Psoas muscle (tissue), 7 donors: ENCODE measurements at regions not wholly inside any gene's neighbourhood (a gene's known extent, or its start where the extent isn't known, plus 50 kb on each side); places are given as distances from the start of the nearest gene placed in this dataset.

Source experiments
- ATAC-seq, 4 donors: fragments of 200-7000 bp; cut with Tn5 transposase; one replicate each; pipeline ENCODE4 v1.9.1; 2020; ENCODE audit warnings: moderate library complexity in 3 of 4, mild to moderate bottlenecking in 2 of 4
- DNase-seq, 2 donors: peaks; one replicate each; pipeline ENCODE4 v3.0.0-alpha.2; 2020
- H3K27ac ChIP-seq: fragments of 200-600 bp; one replicate; pipeline ENCODE4 v1.8.0; 2022
- H3K27me3 ChIP-seq, 3 donors: fragments of 200-600 bp in 1 of 3; one replicate each; pipeline versions ENCODE4 v1.6.1 to v1.8.0; 2013 to 2022; ENCODE audit warnings: low read length in 2 of 3, mild to moderate bottlenecking in 2 of 3, moderate library complexity in 1 of 3; ENCODE audit not compliant: insufficient read depth in 3 of 3
- H3K36me3 ChIP-seq, 2 donors: fragments of 200-600 bp in 1 of 2; one replicate each; pipeline versions ENCODE4 v1.6.1 to v1.8.0; 2013 to 2022; ENCODE audit warnings: low read depth in 1 of 2, mild to moderate bottlenecking in 1 of 2, moderate library complexity in 1 of 2; ENCODE audit not compliant: insufficient read depth in 1 of 2
- H3K4me1 ChIP-seq: fragments of 200-600 bp; one replicate; pipeline ENCODE4 v1.8.0; 2022
- H3K4me3 ChIP-seq: fragments of 200-600 bp; one replicate; pipeline ENCODE4 v1.8.0; 2022; ENCODE audit warnings: mild to moderate bottlenecking
- H3K9me3 ChIP-seq: fragments of 200-600 bp; one replicate; pipeline ENCODE4 v1.8.0; 2022
- CTCF ChIP-seq: fragments of 200-600 bp; IDR thresholded peaks from one replicate; pipeline ENCODE4 v1.8.0; 2022; ENCODE audit warnings: antibody characterized with exemption
- WGBS, 3 donors: extraction: QIAGEN DNeasy Blood & Tissue Kit; methylation state at CpG; one replicate each; pipeline versions ENCODE4 v1.1.6 to v1.1.7; 2013; 5-methylcytosine and 5-hydroxymethylcytosine counted together
- intact Hi-C, 2 donors: fragments of 100-400 bp; cut with DNase I; formaldehyde crosslinking; loops; one replicate each; pipeline versions ENCODE4 v1.11.0 to v1.14.2; 2022
- donor health status: healthy with polysubstance abuse.
- donor health status: DM: no; HTN: no; CAD: no; lungs with moderate emphysema.
- donor health status: Bipolar disorder and iron deficiency.
- donor health status: healthy.
- donor health status: DM: yes; HTN: yes; CAD: no.
- donor health status: DM: no; HTN: no; CAD: no.
- donor health status: DM: yes; HTN: yes; CAD: no.

DNA sequence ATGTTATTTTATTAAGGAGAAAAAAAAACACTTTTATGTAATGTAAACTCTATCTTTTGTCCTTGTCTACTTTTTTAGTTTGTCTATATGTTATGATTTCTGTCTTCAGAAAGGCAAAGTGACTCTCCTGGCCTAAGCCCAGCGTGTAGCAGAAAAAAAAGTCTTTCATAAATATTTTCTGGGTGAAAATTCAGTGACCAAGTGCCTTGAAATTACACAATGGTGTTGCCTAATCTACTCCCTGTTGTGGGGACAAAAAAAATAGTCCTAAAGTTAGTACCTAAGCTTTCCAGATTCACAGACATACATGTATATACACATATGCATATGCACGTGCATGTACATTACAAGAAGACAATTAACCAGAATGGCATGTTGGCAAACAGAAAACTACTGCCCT, 1257.8 kb upstream of the SORCS1 start:
- 69 to 80% (median 75%) methylated on average over 2 of the region's 2 CpGs for WGBS, 3 donors
- intact Hi-C loops = no loop called here

DNA sequence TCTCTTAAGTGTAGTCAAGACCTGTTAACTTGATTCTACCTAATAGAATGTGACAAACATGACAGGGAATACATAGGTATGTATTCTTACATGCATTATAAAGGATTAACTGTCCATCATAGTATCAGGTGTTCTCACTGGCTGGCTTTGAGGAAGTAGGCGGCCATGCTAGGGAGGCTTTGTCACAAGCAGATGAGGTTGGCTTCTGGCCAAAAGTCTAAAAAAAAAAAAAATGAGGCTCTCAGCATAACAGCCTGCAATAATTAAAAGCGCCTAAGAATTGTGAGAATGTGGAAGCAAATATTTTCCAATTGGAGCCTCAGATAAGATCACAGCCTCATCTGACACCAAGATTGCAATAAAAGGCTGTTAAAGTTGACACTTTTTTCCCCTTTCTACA, 1256.8 kb upstream of the SORCS1 start:
- H3K4me3 ChIP-seq = no peak overlapping the region
- intact Hi-C loops = no loop called here
- H3K4me1 ChIP-seq = no peaks in the 10 kb centered on the region
- H3K36me3 ChIP-seq = no peaks in the 10 kb centered on the region
- DNase-seq = no peak
- no peaks in the 10 kb centered on the region for H3K9me3 ChIP-seq
- no peak for ATAC-seq
- WGBS, 3 donors = 45 to 64% (median 61%) methylated on average over 2 of the region's 2 CpGs
- no peak for TF ChIP-seq CTCF
- H3K27me3 ChIP-seq = no peaks in the 10 kb centered on the region
- no peak overlapping the region for H3K27ac ChIP-seq

More for the DNA sequence above, 1257.8 kb upstream of the SORCS1 start:
- H3K9me3 ChIP-seq = no peaks in the 10 kb centered on the region
- no peak overlapping the region for H3K27ac ChIP-seq
- no peaks in the 10 kb centered on the region for H3K27me3 ChIP-seq
- H3K36me3 ChIP-seq = no peaks in the 10 kb centered on the region
- DNase-seq (no peak), ATAC-seq (no peak)
- TF ChIP-seq CTCF = no peak
- H3K4me1 ChIP-seq = no peaks in the 10 kb centered on the region
- no peak overlapping the region for H3K4me3 ChIP-seq

- no peaks in the 10 kb centered on the region for H3K4me1 ChIP-seq
- H3K27ac ChIP-seq = no peak overlapping the region
- H3K36me3 ChIP-seq = no peaks in the 10 kb centered on the region
- WGBS, 3 donors = 63 to 70% (median 64%) methylated on average over 4 of the region's 4 CpGs
- TF ChIP-seq CTCF = no peak
- no peak overlapping the region for H3K4me3 ChIP-seq
- no peaks in the 10 kb centered on the region for H3K9me3 ChIP-seq
- no peak for ATAC-seq
- no peaks in the 10 kb centered on the region for H3K27me3 ChIP-seq
- no peak for DNase-seq
- intact Hi-C loops = no loop called here
Measured at GRCh38 chr10:108413954-108414353, 1249.4 kb upstream of the SORCS1 start.

GRCh38 chr10:108412323-108412722, 1247.8 kb upstream of the SORCS1 start:
- intact Hi-C loops = no loop called here
- Histone ChIP-seq H3K4me3 (no peak overlapping the region), H3K9me3 (no peaks in the 10 kb centered on the region), H3K4me1 (no peaks in the 10 kb centered on the region), H3K36me3 (no peaks in the 10 kb centered on the region), H3K27me3 (no peaks in the 10 kb centered on the region), H3K27ac (no peak overlapping the region)
- 38 to 69% (median 61%) methylated on average over 2 of the region's 2 CpGs for WGBS, 3 donors
- no peak for TF ChIP-seq CTCF
- DNase-seq (no peak), ATAC-seq (no peak)

- Histone ChIP-seq H3K27ac (no peak overlapping the region), H3K27me3 (no peaks in the 10 kb centered on the region), H3K4me3 (no peak overlapping the region), H3K9me3 (no peaks in the 10 kb centered on the region), H3K4me1 (no peaks in the 10 kb centered on the region), H3K36me3 (no peaks in the 10 kb centered on the region)
- ATAC-seq (no peak), DNase-seq (no peak)
- TF ChIP-seq CTCF = no peak
- intact Hi-C loops = no loop called here
- 67 to 75% (median 69%) methylated on average over 2 of the region's 2 CpGs for WGBS, 3 donors
Measured at GRCh38 chr10:108411894-108412293, 1247.4 kb upstream of the SORCS1 start.
